Activated T-helper 17 cell treated with anti-CD3 and anti-CD28 coated beads, Interleukin-2, amount 50 U/mL, for 72 hours (primary cell): ENCODE measurements at regions not wholly inside any gene's neighbourhood (a gene's known extent, or its start where the extent isn't known, plus 50 kb on each side); places are given as distances from the start of the nearest gene placed in this dataset.

Source experiments
- ATAC-seq: fragments of 150-1000 bp; cut with Tn5 transposase; replicated peaks from 2 replicates; pipeline ENCODE4 v1.10.0; 2021; ENCODE audit warnings: mild to moderate bottlenecking, moderate library complexity
- H3K27ac Mint-ChIP-seq: one replicate; pipeline ENCODE4 v1.8.0; 2022; ENCODE audit warnings: mixed read lengths
- H3K27me3 Mint-ChIP-seq: one replicate; pipeline ENCODE4 v1.8.0; 2022; ENCODE audit warnings: mixed read lengths
- H3K36me3 Mint-ChIP-seq: one replicate; pipeline ENCODE4 v1.8.0; 2022; ENCODE audit warnings: low read depth, mild to moderate bottlenecking, mixed read lengths
- H3K4me1 Mint-ChIP-seq: one replicate; pipeline ENCODE4 v1.8.0; 2022; ENCODE audit warnings: mixed read lengths
- H3K4me3 Mint-ChIP-seq: one replicate; pipeline ENCODE4 v1.8.0; 2022; ENCODE audit warnings: mild to moderate bottlenecking, mixed read lengths
- H3K9me3 Mint-ChIP-seq: one replicate; pipeline ENCODE4 v1.8.0; 2022; ENCODE audit warnings: mixed read lengths

GRCh38 chr1:234661317-234661928 lies 51.4 kb upstream of the IRF2BP2 start:
- no peak overlapping the region for H3K4me3 Mint-ChIP-seq
- no peaks in the 10 kb centered on the region for H3K9me3 Mint-ChIP-seq
- no peaks in the 10 kb centered on the region for H3K27me3 Mint-ChIP-seq
- H3K27ac Mint-ChIP-seq: peak overlapping the region; percentile 1
- ATAC-seq: no peak
- peaks cover 19% of the 10 kb centered on the region for H3K4me1 Mint-ChIP-seq
- H3K36me3 Mint-ChIP-seq: no peaks in the 10 kb centered on the region

GRCh38 chr1:234660536-234661316 lies 50.7 kb upstream of the IRF2BP2 start:
- Mint-ChIP-seq H3K9me3 (no peaks in the 10 kb centered on the region), H3K4me3 (no peak overlapping the region), H3K4me1 (peaks cover 19% of the 10 kb centered on the region), H3K27me3 (no peaks in the 10 kb centered on the region), H3K27ac (no peak overlapping the region), H3K36me3 (no peaks in the 10 kb centered on the region)
- no peak for ATAC-seq
